H9 (cell line): ENCODE measurements at regions not wholly inside any gene's neighbourhood (a gene's known extent, or its start where the extent isn't known, plus 50 kb on each side); places are given as distances from the start of the nearest gene placed in this dataset.
"Not testable (repeated sequence)": the region's sequence is repeated elsewhere in the genome, so short reads cannot be mapped to it uniquely, and the experiment has no call there.

Experiments
- DNase-seq: peaks from one replicate; pipeline ENCODE4 v3.0.0-alpha.2; 2017
- H2AFZ ChIP-seq: one replicate; pipeline ENCODE4 v1.6.1; 2013; ENCODE audit warnings: mild to moderate bottlenecking, low read length, control low read depth, moderate library complexity
- H2AK5ac ChIP-seq: 2 replicates; pipeline ENCODE4 v1.6.1; 2013; ENCODE audit warnings: low read length, control low read depth, mixed read lengths; ENCODE audit not compliant: insufficient read length
- H2BK120ac ChIP-seq: one replicate; pipeline ENCODE4 v1.6.1; 2013; ENCODE audit warnings: low read depth, mild to moderate bottlenecking, low read length, control low read depth, inconsistent platforms; ENCODE audit not compliant: poor library complexity, severe bottlenecking
- H2BK12ac ChIP-seq: 2 replicates; pipeline ENCODE4 v1.6.1; 2013; ENCODE audit warnings: low read length, control low read depth, mixed read lengths, low read depth; ENCODE audit not compliant: insufficient read length
- H2BK15ac ChIP-seq: 2 replicates; pipeline ENCODE4 v1.6.1; 2013; ENCODE audit warnings: low read depth, low read length, control low read depth
- H2BK20ac ChIP-seq: one replicate; pipeline ENCODE4 v1.6.1; 2013; ENCODE audit warnings: low read depth, mild to moderate bottlenecking, low read length, control low read depth, inconsistent platforms; ENCODE audit not compliant: poor library complexity, severe bottlenecking
- H2BK5ac ChIP-seq: 2 replicates; pipeline ENCODE4 v1.6.1; 2013; ENCODE audit warnings: low read length, control low read depth, mixed read lengths; ENCODE audit not compliant: insufficient read length
- H3K14ac ChIP-seq: 2 replicates; pipeline ENCODE4 v1.6.1; 2013; ENCODE audit warnings: low read length, control low read depth; ENCODE audit not compliant: insufficient read depth
- H3K18ac ChIP-seq: 2 replicates; pipeline ENCODE4 v1.6.1; 2013; ENCODE audit warnings: low read depth, mild to moderate bottlenecking, mixed read lengths, low read length, control low read depth; ENCODE audit not compliant: insufficient read length
- H3K23ac ChIP-seq: 2 replicates; pipeline ENCODE4 v1.6.1; 2013; ENCODE audit warnings: low read length, control low read depth, mixed read lengths, low read depth; ENCODE audit not compliant: insufficient read length
- H3K23me2 ChIP-seq: 2 replicates; pipeline ENCODE4 v1.6.1; 2013; ENCODE audit warnings: low read depth, mild to moderate bottlenecking, mixed read lengths, low read length, control low read depth; ENCODE audit not compliant: insufficient read length, poor library complexity, severe bottlenecking
- H3K27ac ChIP-seq: 2 replicates; pipeline ENCODE4 v1.5.1; 2013; ENCODE audit warnings: low read length, control low read depth, mixed read lengths, low read depth; ENCODE audit not compliant: insufficient read length
- H3K27me3 ChIP-seq: 2 replicates; pipeline ENCODE4 v1.6.1; 2013; ENCODE audit warnings: low read length, control low read depth, inconsistent platforms; ENCODE audit not compliant: insufficient read depth
- H3K4ac ChIP-seq: 2 replicates; pipeline ENCODE4 v1.6.1; 2013; ENCODE audit warnings: low read depth, mild to moderate bottlenecking, control low read depth, inconsistent platforms, low read length, moderate library complexity
- H3K4me1 ChIP-seq: 2 replicates; pipeline ENCODE4 v1.6.1; 2013; ENCODE audit warnings: low read length, control low read depth, inconsistent platforms; ENCODE audit not compliant: insufficient read depth
- H3K4me2 ChIP-seq: 2 replicates; pipeline ENCODE4 v1.6.1; 2013; ENCODE audit warnings: low read length, control low read depth, mixed read lengths; ENCODE audit not compliant: insufficient read length, insufficient read depth
- H3K56ac ChIP-seq: 2 replicates; pipeline ENCODE4 v1.6.1; 2013; ENCODE audit warnings: low read depth, mild to moderate bottlenecking, mixed read lengths, low read length, control low read depth; ENCODE audit not compliant: insufficient read length
- H3K79me1 ChIP-seq: 2 replicates; pipeline ENCODE4 v1.6.1; 2013; ENCODE audit warnings: low read depth, mild to moderate bottlenecking, moderate library complexity, low read length, control low read depth, inconsistent platforms; ENCODE audit not compliant: insufficient read depth, poor library complexity, severe bottlenecking
- H3K79me2 ChIP-seq: 2 replicates; pipeline ENCODE4 v1.6.1; 2013; ENCODE audit warnings: low read length, control low read depth, inconsistent platforms; ENCODE audit not compliant: insufficient read depth
- H3K9ac ChIP-seq: 2 replicates; pipeline ENCODE4 v1.6.1; 2013; ENCODE audit warnings: low read length, control low read depth, mixed read lengths; ENCODE audit not compliant: insufficient read length; ENCODE audit errors: extremely low read depth
- H3K9me3 ChIP-seq: one replicate; pipeline ENCODE4 v1.6.1; 2013; ENCODE audit warnings: low read depth, low read length, inconsistent platforms; ENCODE audit not compliant: control insufficient read depth
- H3T11ph ChIP-seq: one replicate; pipeline ENCODE4 v1.6.1; 2013; ENCODE audit warnings: mild to moderate bottlenecking, low read length, control low read depth, inconsistent platforms
- H4K20me1 ChIP-seq: one replicate; pipeline ENCODE4 v1.6.1; 2013; ENCODE audit not compliant: control insufficient read depth, insufficient read length, insufficient read depth
- H4K5ac ChIP-seq: 2 replicates; pipeline ENCODE4 v1.6.1; 2013; ENCODE audit warnings: low read depth, mild to moderate bottlenecking, mixed read lengths, low read length, control low read depth; ENCODE audit not compliant: insufficient read length
- H4K8ac ChIP-seq: replicated peaks from 2 replicates; pipeline ENCODE4 v1.6.1; 2013; ENCODE audit warnings: low read length, control low read depth, mixed read lengths, low read depth; ENCODE audit not compliant: insufficient read length
- H4K91ac ChIP-seq: 2 replicates; pipeline ENCODE4 v1.6.1; 2013; ENCODE audit warnings: low read depth, mild to moderate bottlenecking, moderate library complexity, mixed read lengths, low read length, control low read depth; ENCODE audit not compliant: insufficient read length
- H3K27ac Mint-ChIP-seq, 3 experiments: 2 replicates in 2 of 3; 3 replicates in 1 of 3; pipeline ENCODE4 v1.8.0; 2020 to 2021; ENCODE audit warnings: mixed read lengths in 3 of 3, mild to moderate bottlenecking in 1 of 3, moderate library complexity in 1 of 3
- H3K27me3 Mint-ChIP-seq: 2 replicates; pipeline ENCODE4 v1.8.0; 2021; ENCODE audit warnings: low read depth, mild to moderate bottlenecking, moderate library complexity, mixed read lengths
- H3K36me3 Mint-ChIP-seq, 3 experiments: 2 replicates in 2 of 3; 3 replicates in 1 of 3; pipeline ENCODE4 v1.8.0; 2020 to 2021; ENCODE audit warnings: low read depth in 3 of 3, mixed read lengths in 3 of 3; ENCODE audit not compliant: insufficient read depth in 1 of 3
- H3K4me1 Mint-ChIP-seq, 2 experiments: 2 replicates each; pipeline ENCODE4 v1.8.0; 2020; ENCODE audit warnings: mixed read lengths in 2 of 2
- H3K4me3 Mint-ChIP-seq, 2 experiments: 2 replicates in 1 of 2; 3 replicates in 1 of 2; pipeline ENCODE4 v1.8.0; 2020 to 2021; ENCODE audit warnings: mild to moderate bottlenecking in 2 of 2, mixed read lengths in 2 of 2, moderate library complexity in 1 of 2
- H3K9me3 Mint-ChIP-seq, 2 experiments: 2 replicates in 1 of 2; 3 replicates in 1 of 2; pipeline ENCODE4 v1.8.0; 2020; ENCODE audit warnings: mild to moderate bottlenecking in 2 of 2, mixed read lengths in 2 of 2, moderate library complexity in 1 of 2
- whole genome bisulfite sequencing: extraction: QIAGEN DNeasy Blood & Tissue Kit; methylation state at CpG from one replicate; pipeline ENCODE4 v1.1.7; 2013; ENCODE audit warnings: missing lambda C conversion rate, low lambda C conversion rate, mixed read lengths; ENCODE audit not compliant: insufficient read length; ENCODE audit errors: extremely low coverage; 5-methylcytosine and 5-hydroxymethylcytosine counted together

DNA sequence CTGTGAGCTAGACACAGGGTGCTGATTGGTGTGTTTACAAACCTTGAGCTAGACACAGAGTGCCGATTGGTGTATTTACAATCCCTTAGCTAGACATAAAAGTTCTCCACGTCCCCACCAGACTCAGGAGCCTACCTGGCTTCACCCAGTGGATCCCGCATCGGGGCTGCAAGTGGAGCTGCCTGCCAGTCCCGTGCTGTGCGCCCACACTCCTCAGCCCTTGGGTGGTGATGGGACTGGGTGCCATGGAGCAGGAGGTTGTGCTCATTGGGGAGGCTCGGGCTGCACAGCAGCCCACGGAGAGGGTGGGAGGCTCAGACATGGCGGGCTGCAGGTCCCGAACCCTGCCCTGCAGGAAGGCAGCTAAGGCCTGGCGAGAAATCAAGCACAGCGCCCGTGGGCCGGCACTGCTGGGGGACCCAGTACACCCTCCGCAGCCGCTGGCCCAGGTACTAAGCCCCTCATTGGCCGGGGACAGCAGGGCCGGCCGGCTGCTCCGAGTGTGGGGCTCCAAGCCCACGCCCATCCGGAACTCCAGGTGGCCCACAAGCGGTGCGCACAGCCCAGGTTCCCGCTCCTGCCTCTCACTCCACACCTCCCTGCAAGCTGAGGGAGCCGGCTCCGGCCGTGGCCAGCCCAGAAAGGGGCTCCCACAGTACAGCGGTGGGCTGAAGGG lies 158.6 kb downstream of the SPIN4 start:
- not testable (repeated sequence) for H2BK12ac ChIP-seq, H2BK15ac ChIP-seq, H2BK20ac ChIP-seq, H4K91ac ChIP-seq, H3K23me2 ChIP-seq, H3K79me2 ChIP-seq, H4K5ac ChIP-seq, H2BK120ac ChIP-seq, H3K9ac ChIP-seq, H3T11ph ChIP-seq, H3K18ac ChIP-seq, H4K8ac ChIP-seq, H3K4me1 ChIP-seq, H3K23ac ChIP-seq, H3K4me2 ChIP-seq, H2BK5ac ChIP-seq, H3K4me1 Mint-ChIP-seq, H3K79me1 ChIP-seq, H3K27me3 ChIP-seq, H3K56ac ChIP-seq, H2AK5ac ChIP-seq, H3K27ac Mint-ChIP-seq, H3K27me3 Mint-ChIP-seq, H3K36me3 Mint-ChIP-seq, H3K27ac ChIP-seq, H3K4ac ChIP-seq, H3K4me3 Mint-ChIP-seq, H3K14ac ChIP-seq, H2AFZ ChIP-seq, H4K20me1 ChIP-seq
- peaks cover 19% of the 10 kb centered on the region for H3K9me3 ChIP-seq
- H3K9me3 Mint-ChIP-seq: peaks cover 35 to 37% of the 10 kb centered on the region in 2 experiments
- DNase-seq: peak; percentile 8
- WGBS: no CpG with 5 or more reads among the region's 29 CpGs
